ENCODE measurements at regions not wholly inside any gene's neighbourhood (a gene's known extent, or its start where the extent isn't known, plus 50 kb on each side); places are given as distances from the start of the nearest gene placed in this dataset.

DNA sequence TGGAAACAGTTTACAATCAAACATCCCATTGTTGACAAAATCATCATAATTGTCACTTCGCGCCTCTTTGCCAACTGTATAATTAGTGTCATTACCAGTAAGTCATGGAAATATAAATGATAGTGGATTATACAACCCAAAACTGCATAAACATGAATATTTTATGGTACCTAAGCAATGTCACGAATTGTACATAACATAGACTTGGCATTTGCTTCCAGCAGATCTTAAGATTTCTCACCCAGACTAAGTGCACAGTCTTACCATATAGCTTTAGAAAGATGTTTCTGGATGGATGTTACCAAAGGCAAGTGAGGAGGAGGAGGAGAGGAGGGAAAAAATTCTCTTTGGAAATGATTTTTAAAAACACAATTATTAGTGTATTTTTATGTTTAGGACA lies 113.4 kb upstream of the TAS2R1 start:
- Histone ChIP-seq H3K27me3 (replicated peaks in 1 of 7) (no peaks in the 10 kb centered on the region), H3K27ac (no peak overlapping the region), H3K4me1 (no peaks in the 10 kb centered on the region), H3K4me3 (no peak overlapping the region), H3K9me3 (peaks cover 0 to 23% (median 4%) of the 10 kb centered on the region in 8 donors), H3K36me3 (no peaks in the 10 kb centered on the region)
- no peak for TF ChIP-seq POLR2AphosphoS5 (IDR thresholded peaks at IDR 0.05)
- no peak for TF ChIP-seq POLR2A (IDR thresholded peaks at IDR 0.05)
- TF ChIP-seq, protein P1, sequence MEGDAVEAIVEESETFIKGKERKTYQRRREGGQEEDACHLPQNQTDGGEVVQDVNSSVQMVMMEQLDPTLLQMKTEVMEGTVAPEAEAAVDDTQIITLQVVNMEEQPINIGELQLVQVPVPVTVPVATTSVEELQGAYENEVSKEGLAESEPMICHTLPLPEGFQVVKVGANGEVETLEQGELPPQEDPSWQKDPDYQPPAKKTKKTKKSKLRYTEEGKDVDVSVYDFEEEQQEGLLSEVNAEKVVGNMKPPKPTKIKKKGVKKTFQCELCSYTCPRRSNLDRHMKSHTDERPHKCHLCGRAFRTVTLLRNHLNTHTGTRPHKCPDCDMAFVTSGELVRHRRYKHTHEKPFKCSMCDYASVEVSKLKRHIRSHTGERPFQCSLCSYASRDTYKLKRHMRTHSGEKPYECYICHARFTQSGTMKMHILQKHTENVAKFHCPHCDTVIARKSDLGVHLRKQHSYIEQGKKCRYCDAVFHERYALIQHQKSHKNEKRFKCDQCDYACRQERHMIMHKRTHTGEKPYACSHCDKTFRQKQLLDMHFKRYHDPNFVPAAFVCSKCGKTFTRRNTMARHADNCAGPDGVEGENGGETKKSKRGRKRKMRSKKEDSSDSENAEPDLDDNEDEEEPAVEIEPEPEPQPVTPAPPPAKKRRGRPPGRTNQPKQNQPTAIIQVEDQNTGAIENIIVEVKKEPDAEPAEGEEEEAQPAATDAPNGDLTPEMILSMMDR (IDR thresholded peaks at IDR 0.05 in 8 of 11, conservative IDR thresholded peaks at IDR 0.05 in 3 of 11): no peak
- 79 to 84% (median 81%) methylated on average over 3 of the region's 3 CpGs for WGBS, 5 donors
- no peak for DNase-seq
- intact Hi-C loops (cut with DNase I; ENCODE audit: low total_unique reads): no loop called here

DNA sequence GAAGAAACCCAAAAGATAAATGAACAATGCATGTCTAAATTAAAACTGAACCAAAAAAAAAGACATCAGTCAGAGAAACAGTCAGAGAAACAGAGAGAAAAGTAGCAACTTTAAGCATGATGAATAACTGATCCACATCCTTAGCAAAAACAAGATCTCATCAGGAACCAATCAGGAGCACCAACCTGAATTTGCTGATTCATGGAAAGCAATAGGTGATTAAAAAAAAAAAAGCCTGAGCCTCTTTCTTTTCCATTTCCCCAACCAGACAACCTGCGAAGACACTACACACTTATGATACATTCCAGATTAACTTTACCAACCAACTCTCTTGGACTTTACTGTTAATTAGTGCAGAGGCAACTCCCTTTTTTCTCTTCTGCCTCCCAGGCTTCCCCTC lies 112.7 kb upstream of the TAS2R1 start:
- 72 to 92% (median 81%) methylated on average over 1 of the region's 1 CpG for WGBS, 5 donors
- intact Hi-C loops (cut with DNase I; ENCODE audit: low total_unique reads): no loop called here
- Histone ChIP-seq H3K27ac (no peak overlapping the region), H3K27me3 (replicated peaks in 1 of 7) (no peaks in the 10 kb centered on the region), H3K4me3 (no peak overlapping the region), H3K36me3 (no peaks in the 10 kb centered on the region), H3K4me1 (no peaks in the 10 kb centered on the region), H3K9me3 (peaks cover 0 to 20% (median 3%) of the 10 kb centered on the region in 8 donors)
- TF ChIP-seq POLR2AphosphoS5 (IDR thresholded peaks at IDR 0.05) (no peak), POLR2A (IDR thresholded peaks at IDR 0.05) (no peak)
- TF ChIP-seq, protein P1 (IDR thresholded peaks at IDR 0.05 in 8 of 11, conservative IDR thresholded peaks at IDR 0.05 in 3 of 11): no peak
- no peak for DNase-seq

DNA sequence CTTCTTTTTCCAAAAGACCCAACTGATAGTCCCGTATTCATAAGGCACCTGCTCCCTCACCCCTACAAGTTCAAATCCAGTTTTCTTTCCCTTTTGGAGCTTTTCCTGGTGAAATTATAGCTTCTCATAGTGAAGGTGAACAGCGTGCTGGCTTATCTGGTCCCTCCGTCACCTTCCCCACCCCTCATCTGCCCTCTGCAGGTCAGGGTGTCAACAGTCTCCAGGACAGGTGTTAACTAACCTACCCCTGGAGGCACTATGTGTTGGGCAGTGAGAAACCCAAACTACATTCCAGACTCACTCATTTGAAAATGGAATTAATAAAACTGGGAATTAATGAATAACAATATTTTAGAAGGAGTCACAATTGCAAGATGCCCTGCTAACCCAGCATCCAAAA lies 109.0 kb upstream of the TAS2R1 start:
- Histone ChIP-seq H3K27ac (no peak overlapping the region), H3K9me3 (no peaks in the 10 kb centered on the region), H3K36me3 (no peaks in the 10 kb centered on the region), H3K27me3 (replicated peaks in 1 of 7) (no peaks in the 10 kb centered on the region), H3K4me3 (no peak overlapping the region), H3K4me1 (no peaks in the 10 kb centered on the region)
- TF ChIP-seq POLR2AphosphoS5 (IDR thresholded peaks at IDR 0.05): no peak
- no peak for TF ChIP-seq POLR2A (IDR thresholded peaks at IDR 0.05)
- TF ChIP-seq, protein P1 (IDR thresholded peaks at IDR 0.05 in 8 of 11, conservative IDR thresholded peaks at IDR 0.05 in 3 of 11): no peak
- intact Hi-C loops (cut with DNase I; ENCODE audit: low total_unique reads): no loop called here
- 68 to 80% (median 75%) methylated on average over 3 of the region's 3 CpGs for WGBS, 5 donors
- no peak for DNase-seq

DNA sequence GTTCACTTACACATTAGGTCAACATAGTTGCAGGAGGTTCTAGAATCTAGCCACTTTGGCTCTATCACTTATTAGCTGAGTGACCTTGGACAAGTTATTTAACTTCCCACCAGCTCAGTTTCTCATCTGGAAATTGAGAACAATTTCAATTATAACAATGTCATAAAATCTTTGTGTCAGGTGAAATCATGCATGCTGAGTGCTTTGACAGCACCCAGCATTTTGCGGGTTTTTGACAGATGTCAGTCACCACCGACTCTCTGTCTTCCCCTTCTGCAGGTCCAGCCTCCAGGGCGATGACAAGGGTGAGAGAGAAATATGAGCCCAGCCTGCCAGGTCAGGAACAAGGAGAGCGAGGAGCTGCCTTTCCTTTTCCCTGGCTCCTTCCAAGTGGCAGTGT lies 107.1 kb upstream of the TAS2R1 start:
- Histone ChIP-seq H3K9me3 (peaks cover 0 to under 1% (median 0%) of the 10 kb centered on the region in 8 donors), H3K4me1 (no peaks in the 10 kb centered on the region), H3K36me3 (no peaks in the 10 kb centered on the region), H3K27me3 (replicated peaks in 1 of 7) (no peaks in the 10 kb centered on the region), H3K4me3 (no peak overlapping the region), H3K27ac (no peak overlapping the region)
- no peak for DNase-seq
- TF ChIP-seq POLR2A (IDR thresholded peaks at IDR 0.05) (no peak), POLR2AphosphoS5 (IDR thresholded peaks at IDR 0.05) (no peak)
- TF ChIP-seq, protein P1 (IDR thresholded peaks at IDR 0.05 in 8 of 11, conservative IDR thresholded peaks at IDR 0.05 in 3 of 11): no peak
- intact Hi-C loops (cut with DNase I; ENCODE audit: low total_unique reads): no loop called here
- 69 to 76% (median 71%) methylated on average over 4 of the region's 4 CpGs for WGBS, 5 donors
